H1 (cell line): ENCODE measurements at regions not wholly inside any gene's neighbourhood (a gene's known extent, or its start where the extent isn't known, plus 50 kb on each side); places are given as distances from the start of the nearest gene placed in this dataset.

Experiments used
- CTCF ChIA-PET: fragments of 300-600 bp; sonication (Branson Sonifier 250); formaldehyde crosslinking; loops from one replicate; lab custom pipeline; 2021; ENCODE audit not compliant: partially characterized antibody; lab: Charles Lee
- POLR2A ChIA-PET: fragments of 300-600 bp; sonication (Branson Sonifier 250); formaldehyde crosslinking; loops from one replicate; lab custom pipeline; 2021; ENCODE audit warnings: inconsistent platforms; ENCODE audit not compliant: partially characterized antibody; lab: Charles Lee
- DNase-seq, 2 experiments: peaks; one replicate each; pipeline versions ENCODE4 v3.0.0 to v3.0.0-alpha.2; 2010 to 2022; ENCODE audit warnings: low spot score in 2 of 2, low read depth in 1 of 2, mixed read lengths in 1 of 2
- FAIRE-seq: peaks from 2 replicates; lab custom pipeline; 2011; peaks lifted over from hg19 to GRCh38; lab: Jason Lieb, UNC
- H2AFZ ChIP-seq: 2 replicates; pipeline ENCODE4 v1.8.1; 2012; ENCODE audit warnings: low read length, inconsistent platforms
- H2AK5ac ChIP-seq: 2 replicates; pipeline ENCODE4 v1.6.1; 2013; ENCODE audit warnings: low read depth, low read length
- H2BK120ac ChIP-seq: replicated peaks from 2 replicates; pipeline ENCODE3; 2013; ENCODE audit warnings: low read depth, low read length, inconsistent platforms
- H2BK12ac ChIP-seq: 2 replicates; pipeline ENCODE4 v1.6.1; 2013; ENCODE audit warnings: low read depth, low read length
- H2BK15ac ChIP-seq: 2 replicates; pipeline ENCODE4 v1.6.1; 2013; ENCODE audit warnings: low read length
- H2BK20ac ChIP-seq: 2 replicates; pipeline ENCODE4 v1.6.1; 2013; ENCODE audit warnings: low read length
- H2BK5ac ChIP-seq: 2 replicates; pipeline ENCODE4 v1.6.1; 2013; ENCODE audit warnings: low read depth, low read length
- H3K14ac ChIP-seq: 2 replicates; pipeline ENCODE4 v1.6.1; 2013; ENCODE audit warnings: inconsistent platforms; ENCODE audit not compliant: insufficient read length
- H3K18ac ChIP-seq: 2 replicates; pipeline ENCODE4 v1.6.1; 2013; ENCODE audit warnings: low read length; ENCODE audit errors: extremely low read depth
- H3K23ac ChIP-seq: 2 replicates; pipeline ENCODE4 v1.6.1; 2013; ENCODE audit warnings: inconsistent platforms; ENCODE audit not compliant: insufficient read length
- H3K23me2 ChIP-seq: 2 replicates; pipeline ENCODE4 v1.6.1; 2013; ENCODE audit warnings: low read depth, low read length
- H3K27ac ChIP-seq: 2 replicates; pipeline ENCODE4 v1.6.1; 2011; ENCODE audit warnings: low read depth, low read length, inconsistent platforms
- H3K27me3 ChIP-seq, 4 experiments: replicated peaks in 1 of 4; 1 replicate in 1 of 4; 2 replicates in 3 of 4; pipeline versions ENCODE4 v1.6.1 to v1.8.1; 2011 to 2013; ENCODE audit warnings: low read length in 3 of 4, mild to moderate bottlenecking in 3 of 4, inconsistent platforms in 2 of 4, mixed read lengths in 2 of 4, moderate library complexity in 1 of 4; ENCODE audit not compliant: control insufficient read depth in 3 of 4, insufficient read depth in 3 of 4; ENCODE audit errors: extremely low read depth in 1 of 4
- H3K36me3 ChIP-seq, 4 experiments: 2 replicates each; pipeline versions ENCODE4 v1.6.1 to v1.8.1; 2011 to 2013; ENCODE audit warnings: mild to moderate bottlenecking in 4 of 4, low read length in 3 of 4, moderate library complexity in 2 of 4, control low read depth in 1 of 4, inconsistent platforms in 1 of 4; ENCODE audit not compliant: insufficient read depth in 4 of 4, control insufficient read depth in 2 of 4
- H3K4ac ChIP-seq: replicated peaks from 2 replicates; pipeline ENCODE3; 2013; ENCODE audit warnings: low read length, low read depth, mixed read lengths, inconsistent platforms; ENCODE audit not compliant: insufficient read length
- H3K4me1 ChIP-seq, 4 experiments: replicated peaks in 1 of 4; 1 replicate in 1 of 4; 2 replicates in 3 of 4; pipeline versions ENCODE4 v1.6.1 to v1.8.1; 2011 to 2013; ENCODE audit warnings: low read length in 3 of 4, inconsistent platforms in 2 of 4, mixed read lengths in 1 of 4; ENCODE audit not compliant: insufficient read depth in 4 of 4, control insufficient read depth in 3 of 4
- H3K4me2 ChIP-seq, 2 experiments: 2 replicates each; pipeline versions ENCODE4 v1.6.1 to v1.8.1; 2011 to 2013; ENCODE audit warnings: low read depth in 2 of 2, low read length in 2 of 2, control low read depth in 1 of 2, inconsistent platforms in 1 of 2, mild to moderate bottlenecking in 1 of 2; ENCODE audit not compliant: insufficient read depth in 1 of 2
- H3K4me3 ChIP-seq, 4 experiments: fragments of 200-600, 300-600 bp in 1 of 4; sonication (generic), shearing (Covaris generic), sonication (Bioruptor Twin) in 1 of 4; 2 replicates each; pipeline versions ENCODE4 v1.5.1 to v1.8.1; 2011 to 2016; ENCODE audit warnings: low read length in 4 of 4, low read depth in 3 of 4, control low read depth in 2 of 4, inconsistent platforms in 2 of 4, mild to moderate bottlenecking in 2 of 4, mixed read lengths in 1 of 4, moderate library complexity in 1 of 4; ENCODE audit not compliant: insufficient read depth in 2 of 4; ENCODE audit errors: extremely low read depth in 1 of 4
- H3K56ac ChIP-seq: replicated peaks from 2 replicates; pipeline ENCODE3; 2013; ENCODE audit warnings: low read depth, mild to moderate bottlenecking, mixed read lengths, low read length, inconsistent platforms; ENCODE audit not compliant: insufficient read length
- H3K79me1 ChIP-seq: 2 replicates; pipeline ENCODE4 v1.6.1; 2013; ENCODE audit warnings: low read depth, low read length, control low read depth
- H3K79me2 ChIP-seq, 2 experiments: 2 replicates each; pipeline versions ENCODE4 v1.6.1 to v1.8.1; 2012 to 2013; ENCODE audit warnings: low read length in 2 of 2, mild to moderate bottlenecking in 2 of 2, inconsistent platforms in 1 of 2; ENCODE audit not compliant: insufficient read depth in 2 of 2, control insufficient read depth in 1 of 2
- H3K9ac ChIP-seq, 4 experiments: replicated peaks in 1 of 4; 1 replicate in 1 of 4; 2 replicates in 3 of 4; pipeline versions ENCODE4 v1.6.1 to v1.8.1; 2011 to 2013; ENCODE audit warnings: low read depth in 3 of 4, low read length in 3 of 4, control low read depth in 2 of 4, mild to moderate bottlenecking in 2 of 4, moderate library complexity in 2 of 4, inconsistent platforms in 1 of 4; ENCODE audit errors: extremely low read depth in 1 of 4
- H3K9me3 ChIP-seq, 2 experiments: 2 replicates each; pipeline versions ENCODE4 v1.6.1 to v1.8.1; 2012 to 2013; ENCODE audit warnings: mild to moderate bottlenecking in 2 of 2, moderate library complexity in 2 of 2, control low read depth in 1 of 2, inconsistent platforms in 1 of 2, low read depth in 1 of 2, low read length in 1 of 2, mixed read lengths in 1 of 2; ENCODE audit not compliant: insufficient read depth in 2 of 2
- H4K20me1 ChIP-seq, 2 experiments: replicated peaks in 1 of 2; 2 replicates each; pipeline versions ENCODE3 to v1.8.1; 2011 to 2013; ENCODE audit warnings: inconsistent platforms in 2 of 2, low read length in 2 of 2, mild to moderate bottlenecking in 1 of 2; ENCODE audit not compliant: insufficient read depth in 2 of 2, control insufficient read depth in 1 of 2
- H4K5ac ChIP-seq: 2 replicates; pipeline ENCODE4 v1.6.1; 2013; ENCODE audit warnings: low read length, low read depth, mixed read lengths, inconsistent platforms; ENCODE audit not compliant: insufficient read length
- H4K8ac ChIP-seq: 2 replicates; pipeline ENCODE4 v1.8.0; 2013; ENCODE audit warnings: mild to moderate bottlenecking, moderate library complexity, low read length, inconsistent platforms; ENCODE audit not compliant: insufficient read depth; ENCODE audit errors: extremely low read depth
- H4K91ac ChIP-seq: replicated peaks from 2 replicates; pipeline ENCODE3; 2013; ENCODE audit warnings: low read length, mixed read lengths, inconsistent platforms; ENCODE audit not compliant: insufficient read length
- GABPA ChIP-seq: IDR thresholded peaks from 2 replicates; pipeline ENCODE4 v1.6.1; 2011; ENCODE audit warnings: mild to moderate bottlenecking, low read length, moderate library complexity, borderline replicate concordance; ENCODE audit not compliant: insufficient read depth
- GTF2F1 ChIP-seq: IDR thresholded peaks from 2 replicates; pipeline ENCODE4 v1.6.1; 2012; ENCODE audit warnings: low read depth, low read length, improper control_type of control experiment, borderline replicate concordance
- SP1 ChIP-seq: IDR thresholded peaks from 2 replicates; pipeline ENCODE4 v1.6.1; 2011; ENCODE audit warnings: low read depth, low read length
- SP4 ChIP-seq: IDR thresholded peaks from 2 replicates; pipeline ENCODE4 v1.6.1; 2012; ENCODE audit warnings: low read length, inconsistent platforms
- TBP ChIP-seq: IDR thresholded peaks from 2 replicates; pipeline ENCODE4 v1.6.1; 2011; ENCODE audit warnings: low read depth, low read length, improper control_type of control experiment
- WGBS, 2 experiments: shearing (Covaris generic) in 1 of 2; methylation state at CpG; one replicate each; pipeline versions ENCODE4 v1.1.6 to v1.1.7; 2013 to 2015; ENCODE audit warnings: low lambda C conversion rate in 2 of 2, mixed read lengths in 2 of 2, inconsistent platforms in 1 of 2, low coverage in 1 of 2, missing lambda C conversion rate in 1 of 2; ENCODE audit not compliant: insufficient replicate concordance in 2 of 2, insufficient coverage in 1 of 2, insufficient read length in 1 of 2; ENCODE audit errors: extremely low coverage in 1 of 2, missing lambda C conversion rate in 1 of 2; 5-methylcytosine and 5-hydroxymethylcytosine counted together

DNA sequence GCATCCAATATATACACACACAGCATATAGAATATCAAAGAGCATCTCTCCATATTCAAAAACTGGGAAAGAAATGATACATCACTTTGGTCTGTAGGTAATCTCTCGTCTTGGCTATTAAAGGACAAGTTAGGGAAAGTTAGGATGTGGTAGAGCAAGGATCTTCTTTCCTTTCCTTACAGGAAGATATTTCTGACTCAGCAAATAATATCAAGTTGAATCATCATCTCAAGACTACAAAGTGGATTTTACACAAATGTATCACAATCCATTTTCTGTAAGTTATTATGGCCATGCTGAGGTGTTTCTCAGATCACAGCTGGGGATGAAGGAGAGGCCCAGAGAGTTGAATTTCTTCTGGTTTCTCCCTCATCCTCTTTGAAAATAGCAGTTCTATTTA lies 651.7 kb upstream of the CCNG1 start:
- H3K9me3 ChIP-seq: no peaks in the 10 kb centered on the region
- H2BK5ac ChIP-seq: no peak overlapping the region
- no peak overlapping the region for H3K18ac ChIP-seq
- no peaks in the 10 kb centered on the region for H3K79me1 ChIP-seq
- no peak overlapping the region for H3K9ac ChIP-seq
- FAIRE-seq (no peak), DNase-seq (no peak)
- H3K23me2 ChIP-seq: no peaks in the 10 kb centered on the region
- no peak overlapping the region for H3K4me3 ChIP-seq
- H2BK120ac ChIP-seq: no peak overlapping the region
- no peak overlapping the region for H4K91ac ChIP-seq
- no peaks in the 10 kb centered on the region for H3K4me1 ChIP-seq
- no peak overlapping the region for H2BK12ac ChIP-seq
- ChIA-PET POLR2A (no interaction called here), CTCF (interaction anchor here (0.9 to 2.0 kb wide), 3 partner anchors 17 to 558 kb away, joined by 3 to 9 read pairs (median 3); no protein-coding TSS in a partner anchor)
- no peak overlapping the region for H4K8ac ChIP-seq
- no peak overlapping the region for H3K56ac ChIP-seq
- no peak overlapping the region for H2AK5ac ChIP-seq
- H3K23ac ChIP-seq: no peak overlapping the region
- H3K27me3 ChIP-seq: no peaks in the 10 kb centered on the region
- H2AFZ ChIP-seq: no peak overlapping the region
- no peaks in the 10 kb centered on the region for H4K20me1 ChIP-seq
- H3K14ac ChIP-seq: no peak overlapping the region
- H3K4ac ChIP-seq: no peak overlapping the region
- H3K36me3 ChIP-seq: no peaks in the 10 kb centered on the region
- H3K27ac ChIP-seq: no peak overlapping the region
- H3K4me2 ChIP-seq: no peak overlapping the region
- no peak overlapping the region for H2BK15ac ChIP-seq
- TF ChIP-seq GTF2F1 (no peak), SP1 (no peak), GABPA (no peak), TBP (no peak), SP4 (no peak)
- TF ChIP-seq, all 59 proteins: peak for 0
- H3K79me2 ChIP-seq: no peaks in the 10 kb centered on the region
- WGBS, 2 experiments: 92% methylated on average over 1 of the region's 1 CpG; no CpG with 5 or more reads in 1 of the 2 experiments
- no peak overlapping the region for H4K5ac ChIP-seq
- H2BK20ac ChIP-seq: no peak overlapping the region
